OCI-LY3 (cell line): ENCODE measurements at regions not wholly inside any gene's neighbourhood (a gene's known extent, or its start where the extent isn't known, plus 50 kb on each side); places are given as distances from the start of the nearest gene placed in this dataset.

Experiments
- CTCF ChIP-seq: fragments of 200-600, 300-600 bp; sonication (generic); IDR thresholded peaks from 2 replicates; pipeline ENCODE4 v1.5.1; 2014; ENCODE audit warnings: antibody characterized with exemption, low read length, low read depth
- EZH2phosphoT487 ChIP-seq: fragments of 200-600 bp; shearing (Covaris generic); IDR thresholded peaks from 2 replicates; pipeline ENCODE4 v1.6.1; 2018; ENCODE audit warnings: antibody characterized with exemption, mixed run types, low read depth

GRCh38 chr3:61378311-61378710 is 127.1 kb upstream of the FHIT start:
- TF ChIP-seq CTCF (no peak), EZH2phosphoT487 (no peak)
